ENCODE measurements at regions not wholly inside any gene's neighbourhood (a gene's known extent, or its start where the extent isn't known, plus 50 kb on each side); places are given as distances from the start of the nearest gene placed in this dataset.

DNA sequence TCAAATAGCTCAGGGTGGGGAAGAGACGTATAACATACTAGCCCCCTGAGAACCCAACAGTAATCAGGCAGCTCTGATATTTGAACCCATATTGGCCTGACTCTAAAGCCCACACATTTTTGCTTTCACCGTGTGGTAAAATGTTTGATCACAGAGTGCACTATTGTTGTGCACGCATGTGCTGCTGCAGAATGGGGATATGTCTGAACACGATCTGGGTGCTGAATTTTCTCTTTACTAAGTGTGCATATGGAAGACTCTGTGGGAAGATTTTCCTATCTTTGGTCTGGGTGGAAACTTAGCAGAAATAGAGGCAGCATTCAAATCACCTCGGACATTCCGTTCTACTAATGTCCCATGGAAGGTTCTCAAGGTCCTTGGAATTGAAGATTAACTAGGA is 800.1 kb downstream of the TFAP2A start:
- TF ChIP-seq, protein P1, sequence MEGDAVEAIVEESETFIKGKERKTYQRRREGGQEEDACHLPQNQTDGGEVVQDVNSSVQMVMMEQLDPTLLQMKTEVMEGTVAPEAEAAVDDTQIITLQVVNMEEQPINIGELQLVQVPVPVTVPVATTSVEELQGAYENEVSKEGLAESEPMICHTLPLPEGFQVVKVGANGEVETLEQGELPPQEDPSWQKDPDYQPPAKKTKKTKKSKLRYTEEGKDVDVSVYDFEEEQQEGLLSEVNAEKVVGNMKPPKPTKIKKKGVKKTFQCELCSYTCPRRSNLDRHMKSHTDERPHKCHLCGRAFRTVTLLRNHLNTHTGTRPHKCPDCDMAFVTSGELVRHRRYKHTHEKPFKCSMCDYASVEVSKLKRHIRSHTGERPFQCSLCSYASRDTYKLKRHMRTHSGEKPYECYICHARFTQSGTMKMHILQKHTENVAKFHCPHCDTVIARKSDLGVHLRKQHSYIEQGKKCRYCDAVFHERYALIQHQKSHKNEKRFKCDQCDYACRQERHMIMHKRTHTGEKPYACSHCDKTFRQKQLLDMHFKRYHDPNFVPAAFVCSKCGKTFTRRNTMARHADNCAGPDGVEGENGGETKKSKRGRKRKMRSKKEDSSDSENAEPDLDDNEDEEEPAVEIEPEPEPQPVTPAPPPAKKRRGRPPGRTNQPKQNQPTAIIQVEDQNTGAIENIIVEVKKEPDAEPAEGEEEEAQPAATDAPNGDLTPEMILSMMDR (IDR thresholded peaks at IDR 0.05): no peak
- no peak for TF ChIP-seq POLR2A (IDR thresholded peaks at IDR 0.05)
